ENCODE measurements at regions not wholly inside any gene's neighbourhood (a gene's known extent, or its start where the extent isn't known, plus 50 kb on each side); places are given as distances from the start of the nearest gene placed in this dataset.
"Not testable (repeated sequence)": the region's sequence is repeated elsewhere in the genome, so short reads cannot be mapped to it uniquely, and the experiment has no call there.

DNA sequence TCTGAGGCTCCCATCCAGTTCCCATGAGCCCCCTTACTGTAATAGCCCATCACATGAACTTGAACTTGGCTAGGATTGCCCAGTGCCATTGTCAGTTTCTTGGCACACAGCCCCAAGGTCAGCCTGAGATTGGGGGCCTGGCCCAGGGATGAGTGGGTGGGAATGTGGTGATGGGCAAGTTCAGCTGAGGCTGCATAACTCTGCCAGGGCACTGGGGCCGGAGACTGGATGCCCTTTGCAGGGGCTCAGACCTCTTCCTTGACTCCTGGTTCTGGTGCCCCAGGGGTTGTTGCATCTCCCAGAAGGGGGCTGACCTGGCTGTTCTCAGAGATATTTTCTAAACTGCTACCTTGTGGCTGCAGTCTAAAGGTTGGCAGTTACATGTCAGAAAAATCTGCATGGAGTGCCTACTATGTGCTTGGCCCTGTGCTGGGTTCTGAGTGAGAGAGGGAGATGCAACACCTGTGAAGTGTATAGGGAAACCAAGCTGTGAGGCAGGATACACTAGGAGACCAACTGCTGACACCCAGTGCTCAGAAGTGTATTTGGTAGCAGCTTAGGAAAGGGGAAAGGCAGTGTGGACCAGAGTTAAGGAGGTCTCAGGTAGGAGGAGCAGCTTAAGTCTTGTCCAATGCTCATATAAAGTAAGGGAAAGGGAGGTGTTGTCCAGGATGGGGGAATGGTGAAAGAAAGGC lies 74.8 kb upstream of the PRR23C start:
- POLR2A ChIA-PET: no interaction called here
- H3K27me3 Mint-ChIP-seq: no peaks in the 10 kb centered on the region
- H3K4me1 Mint-ChIP-seq: peaks cover 5% of the 10 kb centered on the region
- no peaks in the 10 kb centered on the region for H3K9me3 Mint-ChIP-seq
- CTCF ChIA-PET: no interaction called here
- no peaks in the 10 kb centered on the region for H3K36me3 Mint-ChIP-seq (ENCODE audit: low read depth)
- no peak for DNase-seq
- no peak overlapping the region for H3K27ac Mint-ChIP-seq
- H3K4me3 Mint-ChIP-seq: no peak overlapping the region

DNA sequence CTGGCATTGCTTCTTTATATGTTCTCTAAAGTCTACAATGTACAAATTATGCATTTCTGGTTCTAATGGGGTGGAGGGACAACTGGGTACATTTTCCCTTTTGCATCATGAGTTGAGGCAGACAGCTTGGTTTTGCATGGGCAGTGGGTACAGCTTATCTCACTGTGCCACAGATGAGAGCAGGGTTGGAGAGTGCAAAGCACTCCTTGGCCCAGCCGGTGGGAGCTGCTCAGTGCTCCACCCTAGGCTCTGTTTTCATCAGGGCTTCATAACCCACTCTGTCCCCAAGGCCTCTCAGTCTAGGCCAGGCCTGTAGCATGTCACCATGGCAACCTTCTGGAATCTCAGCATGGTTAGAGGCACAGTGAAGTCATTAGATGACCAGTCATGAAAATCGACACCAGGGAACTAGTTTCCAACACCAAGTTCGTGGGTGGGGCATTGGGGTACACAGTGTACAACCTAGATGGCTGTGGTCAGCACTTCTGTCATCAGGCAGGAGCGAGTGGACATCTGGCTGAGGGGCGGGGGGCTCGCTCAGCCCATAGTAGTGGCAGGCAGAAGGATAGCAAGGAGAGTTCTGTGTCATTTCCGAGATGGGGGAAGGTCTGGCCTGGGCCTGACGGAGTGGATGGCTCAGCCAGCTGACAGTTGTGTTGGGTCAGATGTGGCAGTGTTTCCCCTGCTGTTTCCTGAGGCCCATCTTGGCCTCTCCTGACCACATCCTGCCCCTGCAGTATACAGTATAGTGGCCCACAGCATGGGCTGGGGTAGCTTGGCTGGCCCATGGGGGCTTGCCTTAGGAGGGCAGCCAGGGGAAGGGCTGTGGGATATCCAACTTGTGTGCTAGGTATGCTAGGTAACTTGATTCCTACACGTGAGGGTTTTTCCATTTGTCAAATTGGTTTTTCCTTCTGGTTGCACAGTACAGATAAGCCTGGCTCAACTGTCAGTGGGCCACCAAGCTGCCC lies 75.7 kb upstream of the PRR23C start:
- ChIA-PET POLR2A (no interaction called here), CTCF (interaction anchor here (2.4 kb wide), 1 partner anchor 8 kb away, joined by 11 read pairs; no protein-coding TSS in a partner anchor)
- H3K27me3 Mint-ChIP-seq: no peaks in the 10 kb centered on the region
- no peak overlapping the region for H3K4me3 Mint-ChIP-seq
- peaks cover 5% of the 10 kb centered on the region for H3K4me1 Mint-ChIP-seq
- H3K9me3 Mint-ChIP-seq: no peaks in the 10 kb centered on the region
- H3K27ac Mint-ChIP-seq: no peak overlapping the region
- no peaks in the 10 kb centered on the region for H3K36me3 Mint-ChIP-seq (ENCODE audit: low read depth)
- no peak for DNase-seq

DNA sequence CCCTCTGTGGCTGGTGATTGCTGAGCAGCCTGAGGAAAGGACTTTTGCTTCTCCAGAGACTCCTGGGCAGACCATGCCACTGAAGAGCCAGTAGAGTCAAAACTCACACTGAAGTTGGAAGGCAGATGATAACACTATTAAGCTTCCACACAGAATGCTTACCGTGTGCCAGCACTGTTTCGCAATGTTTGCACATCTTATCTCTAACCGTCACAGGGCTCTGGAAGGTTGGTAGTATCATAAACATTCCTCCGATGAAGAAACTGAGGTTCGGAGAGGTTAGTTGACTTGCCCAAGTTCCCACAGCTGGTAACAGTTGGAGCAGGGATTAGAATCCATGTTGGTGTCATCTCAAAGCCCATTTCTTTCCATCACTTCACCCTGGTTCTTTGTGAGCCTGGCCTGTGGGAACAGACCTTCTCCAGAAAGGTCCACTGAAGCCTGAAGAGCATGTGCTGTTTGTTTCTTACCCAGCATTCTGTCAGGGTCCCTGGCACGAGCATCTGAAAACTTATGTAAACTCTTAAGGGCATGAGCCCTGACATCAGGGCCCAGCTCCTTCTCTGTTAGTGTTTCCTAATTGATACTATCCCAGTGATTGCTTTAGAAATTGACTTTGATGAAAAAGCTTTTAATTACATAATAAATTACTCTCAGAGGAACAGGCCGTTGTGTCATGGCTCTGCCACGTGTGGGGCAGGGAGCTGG lies 77.0 kb upstream of the PRR23C start:
- DNase-seq: no peak
- H3K4me1 Mint-ChIP-seq: peaks cover 5% of the 10 kb centered on the region
- no peaks in the 10 kb centered on the region for H3K27me3 Mint-ChIP-seq
- no peaks in the 10 kb centered on the region for H3K9me3 Mint-ChIP-seq
- ChIA-PET CTCF (interaction anchor here (2.4 kb wide), 1 partner anchor 9 kb away, joined by 11 read pairs; no protein-coding TSS in a partner anchor), POLR2A (no interaction called here)
- no peak overlapping the region for H3K27ac Mint-ChIP-seq
- H3K36me3 Mint-ChIP-seq (ENCODE audit: low read depth): no peaks in the 10 kb centered on the region
- H3K4me3 Mint-ChIP-seq: no peak overlapping the region

DNA sequence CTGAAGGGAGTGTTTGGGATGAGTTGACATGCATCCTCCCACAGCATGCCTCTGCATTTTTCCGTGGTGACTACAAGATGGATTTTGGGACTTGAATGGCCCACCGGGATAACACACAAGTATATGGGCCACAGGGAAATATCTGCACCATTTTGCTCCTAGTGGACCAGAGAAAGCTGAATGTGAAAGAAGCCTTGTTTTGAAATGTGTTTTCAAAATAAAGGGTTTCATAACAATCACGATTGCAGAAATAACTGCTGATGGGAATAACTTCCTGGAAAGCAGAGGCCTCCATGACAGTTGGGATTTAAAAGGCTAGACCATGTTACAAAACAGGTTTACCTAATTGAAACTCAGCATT lies 77.5 kb upstream of the PRR23C start:
- no peak for DNase-seq
- CTCF ChIA-PET: interaction anchor here (2.4 kb wide), 1 partner anchor 10 kb away, joined by 11 read pairs; no protein-coding TSS in a partner anchor
- no peaks in the 10 kb centered on the region for H3K9me3 Mint-ChIP-seq
- H3K36me3 Mint-ChIP-seq (ENCODE audit: low read depth): no peaks in the 10 kb centered on the region
- H3K27ac Mint-ChIP-seq: no peak overlapping the region
- no peaks in the 10 kb centered on the region for H3K27me3 Mint-ChIP-seq
- peaks cover 5% of the 10 kb centered on the region for H3K4me1 Mint-ChIP-seq
- POLR2A ChIA-PET: no interaction called here
- H3K4me3 Mint-ChIP-seq: no peak overlapping the region

DNA sequence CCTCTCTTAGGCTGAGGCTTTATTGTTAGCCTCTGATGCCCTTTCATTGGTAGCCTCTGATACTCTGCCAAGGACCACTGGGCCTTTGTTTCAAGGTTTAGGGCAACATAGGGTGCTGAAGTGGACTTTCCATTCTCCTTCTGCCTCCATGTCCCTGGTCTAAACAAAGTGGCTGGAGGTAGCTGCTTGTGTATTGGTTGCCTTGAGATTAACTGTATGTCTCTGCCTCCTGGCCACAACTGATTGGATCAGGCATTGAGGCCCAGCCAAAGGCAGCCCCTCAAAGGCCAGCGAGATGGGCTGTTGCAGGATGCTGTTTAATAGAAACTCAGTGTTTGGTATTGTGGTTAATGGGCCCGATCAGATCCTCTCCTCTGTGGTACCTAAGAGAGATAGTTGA lies 77.9 kb upstream of the PRR23C start:
- H3K4me1 Mint-ChIP-seq: peaks cover 7% of the 10 kb centered on the region
- H3K9me3 Mint-ChIP-seq: no peaks in the 10 kb centered on the region
- no peaks in the 10 kb centered on the region for H3K27me3 Mint-ChIP-seq
- ChIA-PET POLR2A (no interaction called here), CTCF (interaction anchor here (2.4 kb wide), 1 partner anchor 10 kb away, joined by 11 read pairs; no protein-coding TSS in a partner anchor)
- H3K27ac Mint-ChIP-seq: no peak overlapping the region
- no peaks in the 10 kb centered on the region for H3K36me3 Mint-ChIP-seq (ENCODE audit: low read depth)
- DNase-seq: no peak
- no peak overlapping the region for H3K4me3 Mint-ChIP-seq

DNA sequence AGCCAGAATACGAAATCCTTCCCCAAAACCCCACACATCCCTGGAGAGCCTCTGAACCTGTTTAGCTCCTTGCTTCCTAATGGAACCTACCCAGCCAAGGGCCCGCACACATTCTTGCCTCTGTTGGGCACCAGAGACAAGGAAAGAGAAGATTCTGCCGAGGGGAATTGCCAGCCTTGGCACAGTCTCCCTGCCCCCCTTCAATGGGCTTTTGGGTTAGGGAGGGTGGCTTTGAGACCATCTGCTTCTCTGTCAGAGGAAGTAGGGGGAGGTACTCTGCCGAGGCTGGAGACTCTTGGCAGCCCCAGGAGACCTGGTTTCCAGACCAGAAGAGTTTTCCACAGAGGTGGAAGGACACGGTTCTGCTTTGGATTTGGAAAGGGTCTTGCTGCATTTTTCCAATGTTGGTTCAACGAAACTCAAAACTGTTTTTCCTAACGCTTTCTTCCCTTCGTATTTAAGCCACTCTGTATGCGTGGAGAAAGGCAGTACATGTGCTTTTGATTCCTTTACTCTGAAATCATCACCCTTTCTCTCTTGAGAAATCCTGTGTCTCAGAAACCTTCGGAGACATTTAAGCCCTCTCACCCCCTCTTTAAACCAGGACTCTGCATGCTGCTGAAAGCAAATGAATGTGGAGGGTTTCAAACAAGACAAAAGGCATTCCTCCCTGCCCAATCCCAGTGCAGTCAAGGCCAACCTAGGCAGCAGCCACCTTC lies 78.8 kb upstream of the PRR23C start:
- H3K4me1 Mint-ChIP-seq: peaks cover 7% of the 10 kb centered on the region
- no peak overlapping the region for H3K4me3 Mint-ChIP-seq
- H3K27ac Mint-ChIP-seq: no peak overlapping the region
- H3K36me3 Mint-ChIP-seq (ENCODE audit: low read depth): no peaks in the 10 kb centered on the region
- H3K27me3 Mint-ChIP-seq: no peaks in the 10 kb centered on the region
- ChIA-PET CTCF (no interaction called here), POLR2A (no interaction called here)
- no peaks in the 10 kb centered on the region for H3K9me3 Mint-ChIP-seq
- no peak for DNase-seq

DNA sequence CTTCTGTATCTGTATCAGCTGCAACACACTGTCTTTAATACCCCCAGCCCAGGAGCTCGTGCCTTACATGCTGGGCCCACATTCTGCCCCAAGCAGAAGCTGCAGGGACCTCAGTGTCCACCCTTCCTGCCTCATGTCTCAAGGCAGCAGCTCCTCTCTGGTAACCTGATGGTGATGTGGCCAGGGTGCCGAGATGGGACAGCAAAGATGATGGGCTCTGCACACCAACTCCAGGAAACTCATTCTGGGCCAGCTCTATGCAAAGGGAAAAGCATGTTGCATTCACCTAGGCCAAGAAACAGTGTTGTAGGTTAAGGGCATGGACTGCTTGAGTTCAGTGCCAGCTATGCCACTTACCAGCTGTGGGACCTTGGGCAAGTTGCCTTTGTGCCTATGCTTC lies 79.5 kb upstream of the PRR23C start:
- CTCF ChIA-PET: interaction anchor here (1.6 kb wide), 1 partner anchor 12 kb away, joined by 6 read pairs; no protein-coding TSS in a partner anchor
- no peaks in the 10 kb centered on the region for H3K27me3 Mint-ChIP-seq

DNA sequence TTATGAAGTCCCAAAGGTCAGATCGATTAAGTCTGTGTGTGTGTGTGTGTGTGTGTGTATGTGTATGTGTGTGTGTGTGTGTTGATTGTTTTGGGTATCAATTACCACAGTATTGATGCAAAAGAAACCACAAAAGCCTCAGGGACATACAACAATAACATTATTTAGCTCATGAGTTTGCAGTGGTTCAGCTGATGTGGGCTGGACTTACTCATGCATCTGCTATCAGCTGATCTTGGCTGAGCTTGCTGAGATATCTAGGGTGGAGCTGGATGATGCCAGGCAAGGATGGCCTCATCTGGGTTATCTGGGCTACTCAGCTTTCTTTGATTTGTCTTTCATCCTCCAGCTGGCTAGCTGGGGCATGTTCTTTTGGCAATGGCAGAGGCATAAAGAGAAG lies 82.4 kb upstream of the PRR23C start:
- Mint-ChIP-seq H3K9me3 (no peaks in the 10 kb centered on the region), H3K27me3 (no peaks in the 10 kb centered on the region), H3K36me3 (ENCODE audit: low read depth) (no peaks in the 10 kb centered on the region), H3K4me1 (peaks cover 2% of the 10 kb centered on the region), H3K4me3 (no peak overlapping the region), H3K27ac (no peak overlapping the region)
- no peak for DNase-seq
- ChIA-PET POLR2A (no interaction called here), CTCF (interaction anchor here (0.6 to 1.7 kb wide), 5 partner anchors 15 to 202 kb away, joined by 3 to 4 read pairs (median 4); no protein-coding TSS in a partner anchor)

More for the DNA sequence above, 79.5 kb upstream of the PRR23C start:
- no peak for DNase-seq
- POLR2A ChIA-PET: no interaction called here
- H3K4me1 Mint-ChIP-seq: peaks cover 7% of the 10 kb centered on the region
- no peaks in the 10 kb centered on the region for H3K36me3 Mint-ChIP-seq (ENCODE audit: low read depth)
- no peaks in the 10 kb centered on the region for H3K9me3 Mint-ChIP-seq
- no peak overlapping the region for H3K4me3 Mint-ChIP-seq
- H3K27ac Mint-ChIP-seq: no peak overlapping the region

DNA sequence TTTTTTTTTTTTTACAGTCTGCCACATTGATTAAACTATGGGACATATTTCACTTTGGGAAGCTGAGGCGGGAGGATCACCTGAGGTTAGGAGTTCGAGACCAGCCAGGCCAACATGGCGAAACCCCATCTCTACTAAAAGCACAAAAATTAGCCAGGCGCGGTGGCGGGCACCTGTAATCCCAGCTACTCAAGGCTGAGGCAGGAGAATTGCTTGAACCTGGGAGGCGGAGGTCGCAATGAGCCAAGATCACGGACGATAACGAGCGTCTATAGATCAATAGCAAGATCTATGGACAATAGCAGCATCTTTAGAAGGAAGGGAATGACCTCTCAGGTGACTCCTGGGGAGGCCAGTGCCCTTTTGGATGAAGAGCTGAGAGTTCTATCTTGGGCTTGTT lies 82.9 kb upstream of the PRR23C start:
- CTCF ChIA-PET: interaction anchor here (0.6 to 1.7 kb wide), 5 partner anchors 15 to 201 kb away, joined by 3 to 4 read pairs (median 4); no protein-coding TSS in a partner anchor
- POLR2A ChIA-PET: not testable (repeated sequence)

DNA sequence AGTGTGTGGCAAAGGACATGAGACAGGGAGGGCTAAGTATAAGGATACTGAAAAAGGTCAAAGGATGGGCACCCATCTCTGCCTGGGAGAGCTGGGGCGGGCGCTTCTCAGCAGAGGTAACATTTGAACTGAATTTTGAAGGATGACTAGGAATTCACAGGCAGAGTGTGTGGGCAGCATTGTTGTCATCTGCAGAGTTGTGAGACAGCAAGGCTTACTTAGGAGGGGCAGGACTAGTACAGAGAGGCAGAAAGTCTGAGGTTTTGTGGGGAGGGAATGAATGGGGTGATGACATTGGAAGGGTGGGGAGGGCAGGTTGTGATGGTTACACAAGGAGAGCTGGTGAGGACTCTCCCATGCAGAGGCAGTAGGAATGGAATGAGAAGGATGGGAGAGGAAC lies 84.1 kb upstream of the PRR23C start:
- POLR2A ChIA-PET: no interaction called here
- H3K27me3 Mint-ChIP-seq: no peaks in the 10 kb centered on the region

More for the DNA sequence above, 82.9 kb upstream of the PRR23C start:
- H3K4me1 Mint-ChIP-seq; H3K27me3 Mint-ChIP-seq; H3K9me3 Mint-ChIP-seq; H3K27ac Mint-ChIP-seq; H3K36me3 Mint-ChIP-seq (ENCODE audit: low read depth); H3K4me3 Mint-ChIP-seq; DNase-seq: not testable (repeated sequence)

DNA sequence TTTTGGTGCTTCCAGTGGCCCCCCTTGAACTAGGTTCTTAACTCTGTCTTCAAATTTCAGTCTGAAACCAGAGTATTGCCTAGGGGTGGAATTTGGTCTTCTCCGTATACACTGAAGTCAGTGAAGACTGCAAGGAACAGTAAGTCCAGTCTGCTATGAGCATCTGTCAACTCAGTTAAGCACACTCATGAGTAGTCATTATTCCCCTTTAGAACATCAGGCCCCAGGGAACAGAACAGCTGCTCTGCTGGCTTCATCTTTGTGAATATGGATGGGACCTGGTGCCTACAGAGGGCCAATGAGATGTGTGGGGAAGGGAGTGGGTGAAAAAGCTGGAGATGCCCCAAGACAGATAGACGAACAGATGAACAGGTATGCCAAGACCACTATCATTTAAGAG lies 85.2 kb upstream of the PRR23C start:
- Mint-ChIP-seq H3K27ac (no peak overlapping the region), H3K4me3 (no peak overlapping the region), H3K4me1 (peaks cover 2% of the 10 kb centered on the region), H3K36me3 (ENCODE audit: low read depth) (no peaks in the 10 kb centered on the region), H3K27me3 (no peaks in the 10 kb centered on the region), H3K9me3 (no peaks in the 10 kb centered on the region)
- ChIA-PET POLR2A (no interaction called here), CTCF (interaction anchor here (0.9 to 1.1 kb wide), 2 partner anchors 8 to 18 kb away, joined by 3 read pairs; no protein-coding TSS in a partner anchor)
- no peak for DNase-seq

More for the DNA sequence above, 84.1 kb upstream of the PRR23C start:
- no peaks in the 10 kb centered on the region for H3K9me3 Mint-ChIP-seq
- H3K4me1 Mint-ChIP-seq: peaks cover 2% of the 10 kb centered on the region
- no peak for DNase-seq
- no peak overlapping the region for H3K27ac Mint-ChIP-seq
- H3K4me3 Mint-ChIP-seq: no peak overlapping the region
- no peaks in the 10 kb centered on the region for H3K36me3 Mint-ChIP-seq (ENCODE audit: low read depth)
- CTCF ChIA-PET: interaction anchor here (0.9 to 1.1 kb wide), 2 partner anchors 9 to 17 kb away, joined by 3 read pairs; no protein-coding TSS in a partner anchor

DNA sequence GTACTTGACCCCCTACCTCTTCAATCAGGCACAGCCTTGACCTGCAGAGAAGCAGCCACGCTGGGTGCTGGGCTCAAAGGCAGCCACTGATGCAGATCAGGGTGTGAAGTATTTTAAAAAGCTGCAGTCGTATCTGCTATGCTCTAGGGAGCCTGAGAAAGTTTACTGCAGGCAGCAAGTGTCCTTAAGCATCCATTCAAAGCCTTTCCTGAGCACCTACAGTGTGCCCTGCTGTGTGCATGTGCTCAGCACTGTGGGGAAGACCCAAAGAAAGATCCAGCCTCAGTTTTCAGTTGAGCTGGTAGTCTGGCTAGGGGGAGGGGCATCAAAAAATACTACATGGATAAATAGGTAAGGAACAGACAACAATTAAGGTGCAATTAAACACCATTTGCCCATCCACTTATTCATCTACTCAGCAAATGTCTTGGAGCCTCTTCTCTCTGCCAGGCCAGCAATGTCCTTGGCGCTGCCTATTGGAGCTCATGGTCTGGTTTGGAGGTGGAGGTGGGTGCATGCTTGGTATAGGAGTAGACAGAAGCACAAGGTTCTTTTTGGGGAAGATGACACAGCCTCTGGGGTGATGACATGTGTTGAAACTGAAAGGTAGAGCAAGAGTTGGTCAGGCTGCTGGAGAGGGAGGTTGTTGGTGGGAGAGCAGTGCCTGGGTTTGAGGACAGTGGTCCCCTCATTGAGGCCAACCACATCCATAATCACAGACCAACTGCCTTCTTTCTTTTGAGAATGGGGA lies 85.9 kb upstream of the PRR23C start:
- Mint-ChIP-seq H3K4me3 (no peak overlapping the region), H3K27ac (no peak overlapping the region), H3K4me1 (peaks cover 2% of the 10 kb centered on the region), H3K9me3 (no peaks in the 10 kb centered on the region), H3K27me3 (no peaks in the 10 kb centered on the region), H3K36me3 (ENCODE audit: low read depth) (no peaks in the 10 kb centered on the region)
- ChIA-PET CTCF (no interaction called here), POLR2A (no interaction called here)
- DNase-seq: no peak

Measured in activated CD4-positive, alpha-beta memory T cell treated with anti-CD3 and anti-CD28 coated beads, Interleukin-2, amount 10 ng/mL, durations not matched to agents 7 days and 5 days (primary cell).